HG02678 (cell line): ENCODE measurements at regions not wholly inside any gene's neighbourhood (a gene's known extent, or its start where the extent isn't known, plus 50 kb on each side); places are given as distances from the start of the nearest gene placed in this dataset.
A peak's percentile ranks its signal among the peaks of the same experiment; 100 is the strongest.

Experiments used
- ATAC-seq: cut with Tn5 transposase; IDR thresholded peaks from one replicate; pipeline ENCODE4 v1.9.1; 2021; ENCODE audit warnings: mild to moderate bottlenecking, moderate library complexity; ENCODE audit not compliant: unreplicated experiment

DNA sequence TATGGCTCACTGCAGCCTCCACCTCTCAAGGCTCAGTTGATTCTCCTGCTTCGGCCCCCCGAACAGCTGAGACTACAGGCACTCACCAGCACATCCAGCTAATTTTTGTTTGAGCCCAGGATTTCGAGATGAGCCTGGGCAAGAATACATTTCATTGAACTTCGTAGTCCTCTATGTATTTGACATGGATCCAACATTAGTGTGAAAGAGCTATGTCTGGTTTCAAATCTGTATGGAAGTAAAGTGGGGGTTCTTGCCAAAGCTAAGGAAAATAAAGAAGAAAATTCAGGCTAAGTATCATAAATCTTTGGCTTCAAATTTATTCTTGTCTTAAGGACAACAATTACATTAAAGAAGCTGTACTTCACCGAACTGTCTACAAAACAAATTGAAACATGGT is 1291.7 kb upstream of the CRIM1 start:
- ATAC-seq: no peak

GRCh38 chr2:35035883-35036282 is 1319.7 kb upstream of the CRIM1 start:
- ATAC-seq: no peak

GRCh38 chr2:35033748-35034147 is 1321.8 kb upstream of the CRIM1 start:
- ATAC-seq: no peak

DNA sequence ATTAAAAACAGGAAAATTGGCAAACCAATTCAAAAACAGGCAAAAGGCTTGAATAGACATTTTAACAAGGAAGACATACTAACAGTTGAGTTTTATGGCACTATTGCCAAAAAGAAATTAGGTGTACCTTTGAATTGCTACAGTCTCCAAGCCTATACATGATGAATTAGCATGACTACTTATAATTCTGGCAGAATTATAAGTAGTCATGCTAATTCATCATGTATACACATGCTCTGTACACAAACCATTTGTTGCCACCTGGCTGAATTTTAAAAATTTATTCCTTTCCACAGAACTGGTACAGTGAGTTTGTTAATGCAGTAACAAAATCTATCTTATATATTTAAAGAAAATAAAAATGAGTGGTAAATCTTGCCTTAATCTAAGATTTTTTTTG is 1332.0 kb upstream of the CRIM1 start:
- ATAC-seq: no peak

GRCh38 chr2:35000453-35000852 is 1355.1 kb upstream of the CRIM1 start:
- no peak for ATAC-seq

DNA sequence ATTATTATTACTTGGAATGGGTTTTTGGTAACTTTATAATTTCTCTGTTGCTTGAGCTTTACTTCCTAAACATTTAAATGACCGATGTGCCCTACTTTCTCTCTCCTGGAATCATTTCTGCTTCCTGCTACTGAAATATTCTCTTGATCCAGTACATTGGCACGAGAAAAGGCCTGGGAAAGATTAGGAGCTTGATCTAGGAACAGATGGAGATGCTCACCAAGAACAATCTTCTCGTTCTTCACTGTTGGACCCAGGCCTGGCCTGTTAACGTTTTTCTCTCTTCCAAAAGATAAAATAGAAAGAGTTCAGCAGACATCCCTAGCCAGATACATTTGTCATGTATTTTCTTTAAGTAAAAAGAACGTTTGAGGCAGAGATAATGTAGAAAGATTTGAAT is 1356.8 kb upstream of the CRIM1 start:
- ATAC-seq: no peak

DNA sequence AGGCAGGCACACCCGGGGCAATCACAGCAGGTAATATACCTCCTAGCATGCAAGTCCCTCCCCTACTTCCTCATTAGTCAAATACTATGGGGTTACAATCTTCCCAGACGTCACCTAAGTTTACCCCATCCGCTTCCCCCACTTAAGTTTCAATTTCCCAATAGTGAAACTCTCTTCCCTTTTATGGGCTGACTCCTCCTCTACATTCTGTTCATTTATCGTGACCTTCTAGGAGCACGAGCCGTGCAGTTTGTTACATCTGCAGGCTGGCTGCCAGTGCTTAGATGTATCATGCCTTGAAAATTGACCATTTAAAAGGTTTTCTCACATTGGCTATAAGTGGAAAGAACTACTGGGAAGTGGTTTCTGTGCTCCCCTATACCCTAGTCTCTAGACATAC is 1357.8 kb upstream of the CRIM1 start:
- ATAC-seq: no peak

GRCh38 chr2:34995196-34995595 is 1360.4 kb upstream of the CRIM1 start:
- ATAC-seq: no peak

- ATAC-seq: no peak
Measured at GRCh38 chr2:34991508-34992274, 1363.9 kb upstream of the CRIM1 start.

DNA sequence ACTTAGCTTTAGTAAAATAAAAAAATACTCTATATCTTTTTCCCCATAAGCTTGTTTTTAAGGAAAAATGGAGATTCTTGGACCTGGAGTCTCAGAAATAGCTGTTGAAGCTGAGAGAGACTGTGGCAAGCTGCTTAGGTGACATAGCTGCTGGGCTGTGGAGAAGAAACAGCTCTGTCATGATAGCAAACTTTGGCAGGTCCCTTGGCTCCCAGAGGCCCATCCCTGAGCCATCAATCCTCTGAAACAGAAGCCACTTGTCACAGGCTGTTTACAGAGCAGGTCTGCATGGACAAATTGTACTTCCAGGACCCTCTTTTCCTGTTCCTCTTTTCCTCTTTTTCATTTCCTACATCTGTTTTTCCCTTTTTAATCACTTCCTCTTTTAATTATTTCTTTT is 1370.1 kb upstream of the CRIM1 start:
- ATAC-seq: no peak

DNA sequence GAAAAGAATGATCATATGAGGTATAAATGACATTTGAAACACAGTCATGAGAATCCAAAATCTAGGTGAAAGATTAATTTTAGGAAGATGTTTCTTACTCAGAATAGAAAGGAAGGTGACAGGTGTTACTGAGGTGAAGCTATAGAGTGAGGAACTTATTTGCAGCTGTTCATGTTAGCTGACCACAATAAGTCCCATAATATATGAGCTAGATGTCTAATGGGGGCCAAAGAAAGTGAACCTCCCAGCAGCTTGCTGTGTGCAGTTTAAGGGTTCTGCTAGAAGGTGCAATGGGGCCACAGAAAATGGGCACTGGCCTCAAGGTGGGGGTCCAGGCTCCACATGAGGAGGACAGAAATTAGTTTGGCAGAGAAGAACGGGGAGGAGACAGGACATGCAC is 1374.9 kb upstream of the CRIM1 start:
- ATAC-seq: no peak

DNA sequence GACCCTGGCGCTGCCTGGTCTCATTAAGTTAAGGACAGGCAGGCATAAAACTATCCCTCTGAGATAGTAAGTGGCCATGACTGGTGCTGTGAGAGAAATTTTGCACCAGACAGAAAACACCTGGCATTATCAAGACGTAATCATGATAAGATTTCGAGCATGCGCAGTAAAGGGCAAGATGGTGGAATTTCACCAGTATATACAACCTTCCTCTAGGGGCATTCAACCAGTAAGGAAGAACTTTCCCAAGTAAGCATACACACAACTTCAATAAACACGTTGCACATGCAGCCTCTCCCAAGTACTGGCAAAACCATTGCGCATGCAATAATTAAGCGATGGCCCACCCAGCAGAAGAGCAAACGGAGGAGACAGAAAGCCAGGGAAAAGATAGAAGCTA is 1376.4 kb upstream of the CRIM1 start:
- ATAC-seq: no peak

DNA sequence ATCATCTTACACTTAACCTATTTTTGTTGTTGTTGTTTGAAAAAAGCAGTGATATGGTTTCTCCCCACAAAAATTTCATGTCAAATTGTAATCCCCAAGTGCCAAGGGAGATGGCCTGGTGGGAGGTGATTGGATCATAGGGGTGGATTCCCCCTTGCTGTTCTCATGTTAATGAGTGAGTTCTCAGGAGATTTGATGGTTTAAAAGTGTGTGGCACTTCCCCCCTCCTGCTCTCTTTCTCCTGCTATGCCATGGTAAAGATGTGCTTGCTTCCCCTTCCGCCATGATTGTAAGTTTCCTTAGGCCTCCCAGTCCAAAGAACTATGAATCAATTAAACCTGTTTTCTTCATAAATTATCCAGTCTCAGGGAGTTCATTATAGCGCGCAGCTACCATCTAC is 1362.7 kb upstream of the FAM98A start:
- ATAC-seq: no peak

GRCh38 chr2:34954758-34955157 is 1355.7 kb upstream of the FAM98A start:
- no peak for ATAC-seq

DNA sequence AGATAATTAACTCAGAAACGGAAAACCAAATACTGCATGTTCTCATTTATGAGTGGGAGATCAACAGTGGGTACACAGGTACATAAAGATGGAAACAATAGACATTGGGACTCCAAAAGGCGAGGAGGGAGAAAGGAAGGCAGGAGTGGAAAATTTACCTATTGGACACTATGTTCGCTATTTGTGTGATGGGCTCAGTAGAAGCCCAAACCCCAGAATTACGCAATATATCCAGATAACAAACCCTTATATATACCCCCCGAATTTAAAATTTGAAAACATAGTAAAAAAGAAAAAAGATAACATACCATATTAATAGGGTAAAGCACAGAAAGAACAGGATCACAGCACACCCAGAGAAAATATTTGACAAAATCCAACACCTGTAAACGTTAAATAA is 1351.7 kb upstream of the FAM98A start:
- ATAC-seq: no peak

- ATAC-seq: no peak
Measured at GRCh38 chr2:34949316-34949715, 1350.2 kb upstream of the FAM98A start.

DNA sequence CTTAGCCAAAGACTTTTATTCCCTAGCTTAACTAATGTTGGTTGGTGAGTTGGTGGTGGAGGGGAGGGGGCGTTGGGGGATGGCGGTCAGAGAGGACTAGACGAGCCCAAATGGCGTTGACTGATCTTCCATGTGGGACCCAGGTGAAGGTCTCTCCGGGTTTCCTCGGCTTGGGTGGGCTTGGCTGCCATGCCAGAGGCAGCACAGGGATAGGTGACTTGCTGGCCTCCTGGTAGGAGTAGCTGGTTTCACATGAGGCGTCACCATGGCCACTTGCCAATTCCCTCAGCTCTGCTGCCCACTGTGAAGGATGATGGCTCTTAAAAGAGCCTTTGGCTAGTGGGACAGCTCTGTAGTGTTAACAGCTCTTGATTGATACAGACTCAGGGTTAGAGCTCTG is 1337.0 kb upstream of the FAM98A start:
- no peak for ATAC-seq

- ATAC-seq: peak; percentile 97
Measured at GRCh38 chr2:34912084-34912483, 1313.0 kb upstream of the FAM98A start.

- no peak for ATAC-seq
Measured at GRCh38 chr2:34909992-34910705, 1311.0 kb upstream of the FAM98A start.

- ATAC-seq: no peak
Measured at GRCh38 chr2:34907812-34908211, 1308.7 kb upstream of the FAM98A start.

DNA sequence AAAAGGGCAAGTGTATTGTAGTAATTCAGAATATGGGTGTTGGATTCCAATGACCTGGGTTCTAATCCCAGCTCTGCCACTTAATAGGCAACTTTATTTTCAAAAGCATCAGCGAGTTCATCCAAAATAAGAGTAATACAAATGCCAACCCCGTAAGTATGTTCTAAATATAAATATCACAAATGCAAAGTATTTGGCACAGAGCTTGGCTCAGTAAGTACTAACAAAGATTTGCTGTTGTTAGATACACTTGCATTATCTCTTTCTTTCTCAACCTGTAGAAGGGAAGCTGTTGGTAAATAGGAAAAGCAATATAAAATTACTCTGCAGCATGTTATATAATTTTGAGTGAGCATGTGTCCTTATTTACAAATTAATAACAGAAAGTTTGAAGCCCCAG is 1302.6 kb upstream of the FAM98A start:
- no peak for ATAC-seq

- no peak for ATAC-seq
Measured at GRCh38 chr2:34899079-34899478, 1300.0 kb upstream of the FAM98A start.

DNA sequence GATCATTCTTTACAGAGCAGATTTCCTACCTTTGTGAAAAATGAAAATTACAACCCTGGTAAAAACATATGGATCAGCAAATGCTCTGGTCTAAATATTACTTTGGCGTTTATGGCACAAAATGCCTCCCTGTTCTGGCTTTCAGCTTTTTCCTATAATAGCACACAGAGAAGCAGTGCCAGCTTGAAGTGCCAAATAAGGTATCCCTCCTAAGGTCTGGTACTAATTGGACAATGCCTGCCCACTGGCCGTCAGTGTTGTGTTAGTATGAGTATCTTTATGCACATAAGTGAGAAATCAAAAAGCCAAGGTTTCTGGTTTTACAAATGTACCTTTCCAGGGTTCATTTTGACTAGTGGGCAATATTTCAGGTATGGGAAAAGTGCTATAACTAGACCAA is 1293.7 kb upstream of the FAM98A start:
- ATAC-seq: no peak
